ENCODE measurements at regions not wholly inside any gene's neighbourhood (a gene's known extent, or its start where the extent isn't known, plus 50 kb on each side); places are given as distances from the start of the nearest gene placed in this dataset.

- in situ Hi-C loops (cut with MboI; ENCODE audit: low pct_unique_long_range_greater_than_20kb in 2 of 9, low sequenced_read_pairs in 9 of 9, unreplicated experiment in 9 of 9), result no loop called here
- Histone ChIP-seq H3K27ac (no peak overlapping the region), H3K4me1 (replicated peaks in 1 of 2) (peaks cover 0 to 12% of the 10 kb centered on the region in 2 donors), H3K4me3 (no peak overlapping the region)
- no peak for ATAC-seq (replicated peaks in 6 of 8)
- 88 to 100% (median 97%) methylated on average over 1 to 5 of the region's 5 CpGs for WGBS, 10 experiments
Measured at GRCh38 chr18:68431922-68432198, 283.0 kb downstream of the TMX3 start.

DNA sequence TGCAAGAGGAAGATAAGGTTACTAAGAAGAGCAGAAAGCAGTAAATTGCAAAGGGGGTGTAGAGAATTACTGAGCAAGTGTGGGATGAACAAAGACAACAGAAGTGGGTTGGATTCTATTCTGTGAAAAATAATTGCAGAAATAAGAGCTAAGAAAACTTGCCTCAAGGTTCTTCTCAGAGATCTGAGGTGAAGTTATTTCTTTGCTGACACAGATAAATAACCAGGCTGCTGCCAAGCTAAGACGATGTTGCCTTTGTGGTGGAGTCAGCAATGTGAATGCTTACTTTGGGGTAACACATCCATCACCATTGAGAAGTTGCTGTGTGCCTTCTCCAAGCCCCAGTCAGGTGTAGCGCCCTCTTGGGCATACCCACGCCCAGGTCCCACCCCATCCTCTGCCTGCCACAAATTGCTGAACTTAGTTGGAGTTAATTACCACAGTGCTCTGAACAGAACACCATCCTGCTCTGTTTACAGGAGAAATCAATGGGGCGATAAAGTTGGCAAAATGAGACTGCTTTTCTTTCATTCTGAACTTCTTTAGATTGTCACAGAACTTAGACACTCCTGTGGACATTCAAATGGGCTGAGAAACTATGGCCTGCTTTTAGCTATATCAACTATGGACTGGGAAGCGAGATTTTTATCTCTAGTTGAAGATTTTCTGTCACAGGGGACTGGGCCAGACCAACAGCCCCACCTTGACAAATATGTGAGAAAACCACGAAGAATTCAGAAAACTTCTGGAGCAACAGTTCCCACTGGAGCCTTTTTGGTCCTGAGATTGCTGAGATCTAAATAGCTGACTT is 283.6 kb downstream of the TMX3 start:
- H3K27ac ChIP-seq, result no peak overlapping the region
- 64 to 100% (median 87%) methylated on average over 2 to 5 of the region's 6 CpGs; no CpG with 5 or more reads in 1 of the 10 experiments for WGBS, 10 experiments
- H3K4me3 ChIP-seq, result no peak overlapping the region
- in situ Hi-C loops (cut with MboI; ENCODE audit: low pct_unique_long_range_greater_than_20kb in 2 of 9, low sequenced_read_pairs in 9 of 9, unreplicated experiment in 9 of 9), result no loop called here
- H3K4me1 ChIP-seq (replicated peaks in 1 of 2), result peaks cover 0 to 12% of the 10 kb centered on the region in 2 donors
- ATAC-seq (replicated peaks in 6 of 8), result no peak

DNA sequence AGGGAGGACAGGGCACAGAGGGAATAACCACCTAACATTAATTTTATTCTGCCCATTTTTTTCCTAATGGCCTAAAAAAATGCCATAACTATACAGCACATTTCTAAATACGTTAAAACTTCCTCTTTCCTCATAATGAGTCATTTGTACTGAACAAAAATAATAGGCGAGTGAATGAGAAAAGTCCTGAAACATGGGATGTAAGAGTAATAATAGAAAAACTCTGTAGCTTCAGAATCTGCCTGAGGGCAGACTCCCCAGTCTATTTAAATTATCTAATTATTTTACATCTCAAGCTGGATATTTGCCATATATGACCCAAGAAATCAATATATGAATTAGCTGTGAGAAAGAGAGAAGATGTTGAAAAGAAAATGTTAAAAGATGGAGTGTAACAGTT is 285.1 kb downstream of the TMX3 start:
- 7 to 100% (median 79%) methylated on average over 1 to 2 of the region's 2 CpGs; no CpG with 5 or more reads in 2 of the 10 experiments for WGBS, 10 experiments
- no peak for ATAC-seq (replicated peaks in 6 of 8)
- H3K4me3 ChIP-seq, result no peak overlapping the region
- no peak overlapping the region for H3K27ac ChIP-seq
- in situ Hi-C loops (cut with MboI; ENCODE audit: low pct_unique_long_range_greater_than_20kb in 2 of 9, low sequenced_read_pairs in 9 of 9, unreplicated experiment in 9 of 9), result no loop called here
- H3K4me1 ChIP-seq (replicated peaks in 1 of 2), result peaks cover 0 to 12% of the 10 kb centered on the region in 2 donors

DNA sequence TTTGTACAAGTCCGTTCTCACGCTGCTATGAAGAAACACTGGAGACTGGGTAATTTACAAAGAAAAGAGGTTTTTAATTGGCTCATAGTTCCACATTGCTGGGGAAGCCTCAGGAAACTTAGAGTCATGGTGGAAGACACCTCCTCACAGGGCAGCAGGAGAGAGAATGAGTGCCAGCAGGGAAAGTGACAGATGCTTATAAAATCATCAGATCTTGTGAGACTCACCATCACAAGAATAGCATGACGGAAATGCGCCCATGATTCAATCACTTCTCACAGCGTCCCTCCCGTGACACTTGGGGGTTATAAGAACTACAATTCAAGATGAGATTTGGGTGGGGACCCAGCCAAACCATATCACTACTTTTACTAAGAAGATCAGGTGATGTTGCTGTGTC is 285.8 kb downstream of the TMX3 start:
- in situ Hi-C loops (cut with MboI; ENCODE audit: low pct_unique_long_range_greater_than_20kb in 2 of 9, low sequenced_read_pairs in 9 of 9, unreplicated experiment in 9 of 9), result no loop called here
- 40 to 100% (median 88%) methylated on average over 2 to 6 of the region's 6 CpGs; no CpG with 5 or more reads in 2 of the 10 experiments for WGBS, 10 experiments
- H3K27ac ChIP-seq, result no peak overlapping the region
- no peak overlapping the region for H3K4me3 ChIP-seq
- peak in 1 of 8 experiments; percentile 5 for ATAC-seq (replicated peaks in 6 of 8)
- peaks cover 0 to 12% of the 10 kb centered on the region in 2 donors for H3K4me1 ChIP-seq (replicated peaks in 1 of 2)

DNA sequence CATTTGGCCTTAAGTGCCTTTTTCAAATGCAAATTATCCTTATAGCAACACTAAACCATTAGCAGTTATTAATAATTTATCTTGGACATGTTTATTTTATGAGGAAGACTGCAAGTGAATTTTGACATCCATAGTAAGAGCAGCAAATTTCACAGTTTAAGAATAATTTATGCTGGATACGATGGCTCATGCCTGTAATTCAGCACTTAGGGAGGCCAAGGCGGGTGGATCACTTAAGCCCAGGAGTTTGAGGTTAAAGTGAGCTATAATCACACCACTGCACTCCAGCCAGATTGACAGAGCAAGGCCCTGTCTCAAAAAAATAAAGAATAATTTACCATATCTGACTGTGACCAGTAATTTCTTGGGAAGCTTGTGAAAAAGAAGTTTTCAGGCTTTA is 286.2 kb downstream of the TMX3 start:
- Histone ChIP-seq H3K4me1 (replicated peaks in 1 of 2) (peaks cover 0 to 12% of the 10 kb centered on the region in 2 donors), H3K4me3 (no peak overlapping the region), H3K27ac (no peak overlapping the region)
- in situ Hi-C loops (cut with MboI; ENCODE audit: low pct_unique_long_range_greater_than_20kb in 2 of 9, low sequenced_read_pairs in 9 of 9, unreplicated experiment in 9 of 9), result no loop called here
- peak; percentile 47 to 79 (median 58) for ATAC-seq (replicated peaks in 6 of 8)
- WGBS, 10 experiments, result 0 to 88% (median 38%) methylated on average over 1 to 2 of the region's 2 CpGs; no CpG with 5 or more reads in 1 of the 10 experiments

DNA sequence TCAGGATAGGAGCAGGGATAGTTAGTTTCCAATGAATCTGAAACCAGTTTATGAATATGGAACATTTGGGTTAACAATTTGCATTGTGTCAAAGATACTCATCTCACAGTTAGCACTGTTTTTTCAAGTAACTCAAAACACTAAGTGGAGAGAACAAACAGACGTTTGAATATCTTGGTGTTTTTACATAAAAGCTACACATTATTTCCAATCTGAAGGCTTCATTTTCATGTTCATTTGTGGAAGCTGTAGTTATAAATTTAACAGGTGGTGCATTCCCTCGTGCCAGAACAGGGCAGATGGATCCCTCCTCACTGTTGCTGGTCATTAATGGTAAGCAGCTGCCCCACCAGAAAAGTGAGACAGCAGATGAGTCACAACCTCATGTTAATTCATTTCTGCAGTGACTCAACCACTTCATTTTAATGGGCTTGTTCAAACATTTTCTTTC is 286.9 kb downstream of the TMX3 start:
- no peak overlapping the region for H3K27ac ChIP-seq
- 0 to 30% (median 6%) methylated on average over 1 to 2 of the region's 2 CpGs; no CpG with 5 or more reads in 3 of the 10 experiments for WGBS, 10 experiments
- no peak overlapping the region for H3K4me3 ChIP-seq
- ATAC-seq (replicated peaks in 6 of 8), result peak; percentile 93 to 98 (median 96)
- in situ Hi-C loops (cut with MboI; ENCODE audit: low pct_unique_long_range_greater_than_20kb in 2 of 9, low sequenced_read_pairs in 9 of 9, unreplicated experiment in 9 of 9), result no loop called here
- H3K4me1 ChIP-seq (replicated peaks in 1 of 2), result peaks cover 0 to 12% of the 10 kb centered on the region in 2 donors

DNA sequence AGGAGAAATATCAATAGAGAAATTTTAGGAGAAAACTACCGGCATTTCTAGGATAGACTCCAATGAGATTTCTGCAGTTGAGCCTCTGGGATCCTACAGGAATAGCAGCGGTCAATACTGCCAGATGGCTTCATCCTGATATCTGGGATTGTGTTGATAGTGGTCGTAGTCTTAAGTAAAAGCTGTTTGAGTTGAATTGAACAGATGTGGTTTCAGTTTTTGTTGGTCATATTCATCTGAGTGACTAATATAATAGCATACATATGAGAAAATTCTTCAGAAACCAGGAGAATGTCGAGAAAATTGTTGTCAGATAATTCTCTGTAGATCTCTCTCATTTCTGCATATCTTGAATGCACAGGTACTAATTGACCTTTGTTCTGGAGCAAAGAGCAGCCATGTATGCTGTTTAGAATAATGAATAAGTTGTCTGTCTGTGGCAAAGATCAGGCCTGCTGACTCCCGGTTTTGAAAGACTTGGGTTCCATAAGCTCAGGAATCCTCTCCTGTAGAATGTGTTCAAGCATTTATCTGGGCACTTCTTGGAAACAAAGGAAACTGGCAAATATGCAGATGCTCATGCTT is 288.1 kb downstream of the TMX3 start:
- in situ Hi-C loops (cut with MboI; ENCODE audit: low pct_unique_long_range_greater_than_20kb in 2 of 9, low sequenced_read_pairs in 9 of 9, unreplicated experiment in 9 of 9), result no loop called here
- no peak overlapping the region for H3K4me3 ChIP-seq
- no peak overlapping the region for H3K27ac ChIP-seq
- 44 to 95% (median 85%) methylated on average over 1 to 5 of the region's 5 CpGs for WGBS, 10 experiments
- peaks cover 0 to 12% of the 10 kb centered on the region in 2 donors for H3K4me1 ChIP-seq (replicated peaks in 1 of 2)
- no peak for ATAC-seq (replicated peaks in 6 of 8)

- Histone ChIP-seq H3K27ac (no peak overlapping the region), H3K4me3 (no peak overlapping the region), H3K4me1 (replicated peaks in 1 of 2) (no peaks in the 10 kb centered on the region)
- in situ Hi-C loops (cut with MboI; ENCODE audit: low pct_unique_long_range_greater_than_20kb in 2 of 9, low sequenced_read_pairs in 9 of 9, unreplicated experiment in 9 of 9), result loop anchor here in 1 of 9 experiments (25.0 kb wide), 1 partner anchor 193 kb away; no protein-coding TSS in a partner anchor
- no peak for ATAC-seq (replicated peaks in 6 of 8)
- WGBS, 10 experiments, result 47 to 97% (median 83%) methylated on average over 1 to 5 of the region's 5 CpGs; no CpG with 5 or more reads in 2 of the 10 experiments
Measured at GRCh38 chr18:68418881-68419280, 296.0 kb downstream of the TMX3 start.

- no peak overlapping the region for H3K4me3 ChIP-seq
- no peaks in the 10 kb centered on the region for H3K4me1 ChIP-seq (replicated peaks in 1 of 2)
- in situ Hi-C loops (cut with MboI; ENCODE audit: low pct_unique_long_range_greater_than_20kb in 2 of 9, low sequenced_read_pairs in 9 of 9, unreplicated experiment in 9 of 9), result loop anchor here in 1 of 9 experiments (25.0 kb wide), 1 partner anchor 194 kb away; no protein-coding TSS in a partner anchor
- ATAC-seq (replicated peaks in 6 of 8), result no peak
- H3K27ac ChIP-seq, result no peak overlapping the region
- WGBS, 10 experiments, result 85 to 100% (median 94%) methylated on average over 1 to 11 of the region's 11 CpGs
Measured at GRCh38 chr18:68418226-68418868, 296.6 kb downstream of the TMX3 start.

DNA sequence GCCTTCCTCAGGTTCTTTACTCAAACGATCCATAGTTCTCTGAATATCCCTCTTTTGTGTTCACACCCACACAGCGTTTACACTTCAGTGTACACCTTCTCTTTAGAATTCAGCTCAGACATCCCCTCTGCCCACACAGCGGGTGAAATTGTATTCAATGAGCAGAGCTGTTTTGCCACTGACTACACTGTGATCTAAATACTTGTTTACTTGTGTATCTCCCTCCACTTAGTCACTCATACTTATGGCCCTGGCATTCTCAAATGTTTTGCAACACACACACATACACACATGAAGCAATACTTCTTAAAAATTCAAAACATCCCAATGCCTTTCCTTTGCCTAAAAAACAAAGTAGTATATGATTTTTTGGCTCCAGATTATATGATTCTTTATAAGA is 297.1 kb downstream of the TMX3 start:
- Histone ChIP-seq H3K27ac (no peak overlapping the region), H3K4me1 (replicated peaks in 1 of 2) (no peaks in the 10 kb centered on the region), H3K4me3 (no peak overlapping the region)
- whole genome bisulfite sequencing, 10 experiments, result 59 to 100% (median 81%) methylated on average over 1 to 3 of the region's 3 CpGs
- in situ Hi-C loops (cut with MboI; ENCODE audit: low pct_unique_long_range_greater_than_20kb in 2 of 9, low sequenced_read_pairs in 9 of 9, unreplicated experiment in 9 of 9), result loop anchor here in 1 of 9 experiments (25.0 kb wide), 1 partner anchor 194 kb away; no protein-coding TSS in a partner anchor
- ATAC-seq (replicated peaks in 6 of 8), result peak in 6 of 8 experiments; percentile 20 to 59 (median 43)

DNA sequence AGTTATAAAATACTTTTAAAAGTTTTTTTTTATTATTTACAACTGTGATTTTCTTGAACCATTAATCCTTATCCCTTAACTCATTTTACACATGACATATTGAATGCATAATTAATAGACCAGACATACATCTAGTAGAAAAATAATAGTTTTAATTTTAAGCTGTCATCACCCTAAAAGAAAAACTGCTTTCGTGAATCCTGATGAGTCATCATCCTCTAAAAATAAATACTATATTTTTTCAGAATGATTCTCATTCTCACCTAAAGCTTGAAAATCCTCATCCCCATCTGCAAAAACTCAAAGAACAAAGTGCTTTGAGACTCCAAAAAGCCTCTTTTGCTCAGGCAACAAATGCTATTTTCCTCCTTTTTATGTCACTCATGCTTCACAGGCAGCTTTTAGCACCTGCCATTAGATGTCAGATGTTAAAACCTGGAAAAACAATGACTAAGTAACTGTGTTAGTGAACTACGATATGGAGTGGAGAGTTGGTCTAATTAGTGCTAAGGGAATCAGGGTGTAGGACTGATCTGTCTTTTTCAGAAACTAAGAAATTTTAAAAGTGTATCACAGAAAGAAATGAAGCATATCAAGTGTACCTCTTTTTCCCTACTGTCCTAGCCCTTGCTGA is 297.6 kb downstream of the TMX3 start:
- ATAC-seq (replicated peaks in 6 of 8), result peak in 5 of 8 experiments; percentile 12 to 67 (median 31)
- no peak overlapping the region for H3K4me3 ChIP-seq
- in situ Hi-C loops (cut with MboI; ENCODE audit: low pct_unique_long_range_greater_than_20kb in 2 of 9, low sequenced_read_pairs in 9 of 9, unreplicated experiment in 9 of 9), result loop anchor here in 1 of 9 experiments (25.0 kb wide), 1 partner anchor 195 kb away; no protein-coding TSS in a partner anchor
- H3K27ac ChIP-seq, result no peak overlapping the region
- H3K4me1 ChIP-seq (replicated peaks in 1 of 2), result no peaks in the 10 kb centered on the region
- 0 to 89% (median 61%) methylated on average over 1 to 2 of the region's 2 CpGs for WGBS, 10 experiments

- no peak overlapping the region for H3K4me3 ChIP-seq
- no peak overlapping the region for H3K27ac ChIP-seq
- H3K4me1 ChIP-seq (replicated peaks in 1 of 2), result peaks cover 0 to 3% of the 10 kb centered on the region in 2 donors
- 71 to 100% (median 100%) methylated on average over 1 to 2 of the region's 2 CpGs; no CpG with 5 or more reads in 3 of the 10 experiments for WGBS, 10 experiments
- in situ Hi-C loops (cut with MboI; ENCODE audit: low pct_unique_long_range_greater_than_20kb in 2 of 9, low sequenced_read_pairs in 9 of 9, unreplicated experiment in 9 of 9), result loop anchor here in 1 of 9 experiments (25.0 kb wide), 1 partner anchor 198 kb away; no protein-coding TSS in a partner anchor
- ATAC-seq (replicated peaks in 6 of 8), result no peak
Measured at GRCh38 chr18:68414407-68414806, 300.5 kb downstream of the TMX3 start.

Data from motor neuron (in vitro differentiated cells).